ENCODE measurements at regions not wholly inside any gene's neighbourhood (a gene's known extent, or its start where the extent isn't known, plus 50 kb on each side); places are given as distances from the start of the nearest gene placed in this dataset.

DNA sequence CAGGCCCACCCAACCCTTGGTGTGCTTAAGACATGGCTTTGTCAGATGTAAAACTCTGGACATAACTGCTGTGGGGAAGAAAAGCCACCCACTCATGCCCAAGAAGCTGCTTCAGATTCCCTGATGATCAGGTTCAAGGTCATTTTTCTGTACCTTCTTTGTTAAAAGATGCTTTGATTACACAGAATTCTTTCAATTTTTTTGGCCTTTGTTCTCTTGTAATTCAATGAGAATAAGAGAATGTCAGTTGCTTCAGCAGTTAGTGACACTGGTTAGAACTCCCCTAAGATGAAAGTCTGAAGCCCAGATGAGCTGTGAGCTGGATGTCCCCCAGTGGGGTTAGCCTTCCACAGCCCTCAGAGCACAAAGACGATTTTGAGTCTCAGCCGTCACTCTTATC lies 152.7 kb downstream of the CHRM3 start:
- no peak for DNase-seq (ENCODE audit: low read depth)

DNA sequence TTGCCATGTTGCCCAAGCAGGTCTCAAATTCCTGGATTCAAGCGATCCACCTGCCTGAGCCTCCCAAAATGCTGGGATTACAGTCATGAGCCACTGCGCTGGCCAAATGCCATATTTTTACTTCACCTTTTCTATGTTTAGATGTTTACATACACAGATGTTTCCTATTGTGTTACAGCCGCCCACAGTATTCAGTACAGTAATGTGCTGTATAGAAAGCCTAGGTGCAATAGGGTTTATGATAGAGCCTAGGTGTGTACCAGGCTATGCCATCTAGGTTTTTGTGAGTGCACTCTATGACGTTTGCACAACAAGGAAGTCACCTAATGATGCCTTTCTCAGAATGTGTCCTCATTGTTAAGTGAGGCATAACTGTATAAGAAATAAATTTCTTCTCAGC lies 153.4 kb downstream of the CHRM3 start:
- DNase-seq (ENCODE audit: low read depth): no peak

DNA sequence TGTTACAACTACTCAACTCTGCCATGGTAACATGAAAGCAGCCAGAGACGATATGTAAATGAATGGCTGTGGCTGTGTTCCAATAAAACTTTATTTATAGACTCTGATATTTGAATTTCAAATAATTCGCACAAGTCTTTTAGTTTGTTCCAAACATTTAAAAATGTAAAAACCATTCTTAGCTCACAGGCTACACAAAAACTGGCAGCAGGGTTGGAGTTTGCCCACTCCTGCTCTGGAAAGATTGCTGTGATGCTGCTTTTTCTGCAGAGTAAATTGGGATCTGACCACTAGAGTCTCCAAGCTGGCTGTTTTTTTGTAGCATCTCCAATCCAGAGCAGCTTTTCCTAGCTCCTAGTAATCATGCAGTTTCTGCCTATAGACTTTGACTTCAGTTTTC lies 157.5 kb downstream of the CHRM3 start:
- no peak for DNase-seq (ENCODE audit: low read depth)

DNA sequence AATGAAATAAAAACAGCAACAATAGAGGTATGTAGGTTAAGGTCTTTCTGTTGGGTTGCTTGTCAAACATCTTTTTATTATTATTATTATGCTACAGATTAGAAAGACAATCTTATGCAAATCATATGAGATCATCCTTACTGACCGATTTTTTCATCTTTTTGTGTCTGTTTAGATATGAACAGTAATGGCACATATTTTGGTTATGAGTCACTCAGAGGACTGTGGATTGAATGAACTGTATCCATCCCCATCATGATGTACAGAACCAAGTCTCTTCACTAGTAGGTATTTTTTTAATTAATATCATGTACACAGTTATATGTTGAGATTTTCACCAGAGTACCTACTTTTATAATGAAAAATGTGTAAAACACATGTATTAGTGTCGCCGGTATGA lies 159.1 kb downstream of the CHRM3 start:
- DNase-seq (ENCODE audit: low read depth): no peak

DNA sequence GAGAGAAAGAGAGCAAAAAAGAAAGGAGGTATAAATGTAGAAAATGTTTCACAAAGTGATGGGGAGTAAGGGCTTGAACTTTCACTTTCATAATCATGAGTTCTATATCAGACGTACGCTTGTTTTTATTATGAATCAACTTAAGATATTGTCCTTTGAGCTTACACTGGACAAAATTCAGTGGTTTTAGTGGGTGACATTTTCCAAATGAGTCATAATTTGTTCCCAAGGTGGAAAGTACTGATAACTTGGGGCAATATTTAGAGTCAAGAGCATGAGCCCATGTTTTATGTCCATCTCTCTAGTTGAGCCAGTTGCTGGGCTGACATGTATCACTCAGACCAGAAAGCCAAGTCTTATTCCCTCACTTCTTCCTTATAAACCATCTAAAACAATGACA lies 161.6 kb downstream of the CHRM3 start:
- no peak for DNase-seq (ENCODE audit: low read depth)

DNA sequence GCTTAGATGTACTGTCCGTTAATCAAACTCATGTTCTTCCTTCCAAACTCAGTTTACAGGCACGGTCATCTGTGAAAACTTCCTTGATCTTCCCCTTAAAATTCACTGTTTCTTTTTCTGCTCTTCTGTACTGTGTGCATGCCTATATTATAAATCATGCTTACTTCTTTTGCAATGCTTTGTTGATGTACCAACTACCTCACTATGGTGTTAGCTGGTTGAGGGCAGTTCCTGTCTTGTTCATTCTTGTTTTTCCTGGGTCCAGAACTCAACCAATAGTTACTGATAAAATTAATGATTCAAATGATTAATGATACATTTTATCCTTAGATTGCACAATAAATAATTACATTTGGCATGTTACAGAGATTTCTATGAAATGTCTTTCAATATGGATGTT lies 163.8 kb downstream of the CHRM3 start:
- DNase-seq (ENCODE audit: low read depth): no peak

DNA sequence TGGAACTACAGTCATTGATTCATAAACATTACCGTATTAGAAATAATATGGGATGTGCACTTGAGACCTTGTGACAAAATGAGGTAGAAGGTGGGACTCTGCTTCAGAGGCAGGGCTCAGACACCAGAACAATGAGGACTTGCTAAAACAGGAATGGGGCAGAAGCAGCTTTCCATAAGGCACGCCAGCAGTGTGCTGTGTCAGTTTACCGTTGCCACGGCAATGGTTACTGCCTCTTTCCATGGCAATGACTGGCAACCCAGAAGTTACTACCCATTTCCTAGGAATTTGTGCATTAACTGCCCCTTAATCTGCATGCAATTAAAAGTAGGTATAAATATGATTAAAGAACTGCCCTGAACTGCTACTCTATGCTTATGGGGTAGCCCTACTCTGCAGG lies 169.0 kb downstream of the CHRM3 start:
- no peak for DNase-seq (ENCODE audit: low read depth)

DNA sequence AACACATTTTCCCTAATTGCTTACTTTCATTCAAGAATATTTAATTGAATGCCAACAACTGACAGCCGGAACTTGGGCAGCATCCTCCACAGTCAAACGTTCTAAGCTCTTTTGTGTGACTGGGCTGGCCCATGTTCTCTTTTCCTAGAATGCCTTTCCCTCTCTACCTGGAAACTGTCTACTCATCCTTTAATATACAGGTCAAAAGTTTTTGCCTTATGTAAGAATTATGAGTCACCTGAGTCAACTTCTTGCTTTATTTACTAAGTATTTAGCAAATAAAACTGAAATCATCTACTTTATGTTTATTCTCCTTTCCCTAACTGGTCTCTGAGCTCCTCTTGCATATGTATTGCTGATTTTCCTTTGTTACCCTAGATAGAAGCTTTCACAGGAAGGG lies 172.2 kb downstream of the CHRM3 start:
- DNase-seq (ENCODE audit: low read depth): no peak

DNA sequence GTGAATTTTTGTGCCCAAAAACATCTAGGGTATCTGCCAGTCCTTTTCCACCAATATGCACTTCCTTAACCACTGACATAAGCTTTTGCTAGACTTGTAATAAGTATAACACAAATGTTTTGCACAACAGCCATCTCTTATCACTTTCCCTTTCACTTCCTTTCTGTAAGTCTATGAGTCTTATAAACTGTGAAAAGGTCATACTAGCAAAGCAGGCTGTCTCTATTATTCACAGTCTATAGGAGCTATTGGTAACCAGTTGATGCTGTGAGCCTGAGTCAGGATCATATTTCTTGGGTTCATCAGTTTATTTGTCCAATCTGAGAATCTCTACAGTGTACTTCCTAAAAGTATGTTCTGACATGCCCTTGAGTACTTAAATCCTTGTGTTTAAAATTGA lies 172.6 kb downstream of the CHRM3 start:
- no peak for DNase-seq (ENCODE audit: low read depth)

DNA sequence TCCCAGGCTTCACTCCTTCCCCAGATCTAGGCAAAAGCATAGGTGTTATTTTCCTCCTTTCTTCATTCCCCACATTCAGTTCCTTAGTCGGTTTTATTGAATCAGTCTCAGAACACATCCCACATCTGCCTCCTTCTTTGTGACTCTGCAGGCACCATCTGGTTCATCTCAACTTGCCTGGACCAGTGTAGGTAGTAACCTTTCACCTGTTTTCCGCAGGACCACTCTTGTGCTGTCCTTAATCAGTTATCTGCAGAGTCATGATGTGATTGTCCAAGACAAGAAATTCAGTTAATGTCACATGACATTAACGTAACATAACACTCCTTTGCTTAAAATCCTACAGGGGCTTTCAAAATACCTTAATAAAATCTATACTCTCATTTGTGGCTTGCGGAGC lies 174.6 kb downstream of the CHRM3 start:
- DNase-seq (ENCODE audit: low read depth): no peak

DNA sequence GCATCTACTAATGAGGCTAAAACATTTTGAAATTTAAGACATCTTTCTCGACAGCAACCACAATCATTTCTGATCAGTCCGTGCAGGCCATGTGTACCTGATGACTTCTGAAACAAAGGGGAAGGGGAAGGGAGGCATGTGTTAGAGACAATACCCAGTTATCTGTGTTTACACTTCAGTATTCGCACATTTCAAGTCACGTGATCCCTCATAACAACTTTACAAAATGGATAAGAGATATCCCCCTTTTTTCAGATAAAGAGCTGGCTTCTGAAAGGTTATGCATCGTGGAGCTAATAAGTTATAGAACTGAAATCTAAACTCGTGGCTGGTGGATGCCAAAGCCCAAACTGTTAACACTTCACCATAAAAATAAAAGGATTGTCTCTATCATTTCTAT lies 175.7 kb downstream of the CHRM3 start:
- DNase-seq (ENCODE audit: low read depth): no peak

DNA sequence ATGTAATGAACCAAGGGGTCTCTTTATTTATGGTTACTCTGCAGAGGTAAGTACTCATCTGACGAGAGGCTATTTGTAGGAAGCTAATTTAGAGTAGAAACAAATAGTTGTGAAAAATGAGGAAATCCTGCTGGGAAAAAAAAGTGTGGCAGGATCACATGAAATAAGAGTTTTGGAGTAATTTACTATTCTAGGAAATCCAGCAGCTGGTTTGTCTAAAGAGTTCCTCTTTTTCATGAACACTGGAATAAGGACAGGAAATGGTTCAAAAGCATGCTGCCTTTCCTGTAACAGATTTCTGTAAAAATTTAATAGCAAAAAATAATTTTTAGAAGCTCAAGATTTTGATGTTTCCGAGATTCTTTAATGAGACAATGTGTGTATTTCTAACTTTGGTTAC lies 177.3 kb downstream of the CHRM3 start:
- DNase-seq (ENCODE audit: low read depth): no peak

DNA sequence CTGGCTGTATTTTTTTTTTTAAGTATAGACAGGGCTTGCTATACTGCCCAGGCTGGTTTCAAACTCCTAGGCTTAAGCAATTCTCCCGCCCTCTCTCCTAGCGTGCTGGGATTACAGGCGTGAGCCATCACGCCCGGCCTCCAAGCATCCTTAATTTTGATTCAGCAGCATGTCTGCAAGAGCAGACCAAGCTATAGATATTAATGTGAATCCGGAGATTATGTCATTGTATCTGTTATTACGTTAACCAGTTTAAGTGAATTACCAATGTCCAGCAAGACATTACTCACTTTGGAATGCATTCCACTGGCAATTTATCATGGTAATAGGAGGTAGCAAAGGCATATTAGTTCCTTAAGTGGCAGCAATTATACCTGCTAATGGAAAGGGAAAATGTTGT lies 179.7 kb downstream of the CHRM3 start:
- no peak for DNase-seq (ENCODE audit: low read depth)

DNA sequence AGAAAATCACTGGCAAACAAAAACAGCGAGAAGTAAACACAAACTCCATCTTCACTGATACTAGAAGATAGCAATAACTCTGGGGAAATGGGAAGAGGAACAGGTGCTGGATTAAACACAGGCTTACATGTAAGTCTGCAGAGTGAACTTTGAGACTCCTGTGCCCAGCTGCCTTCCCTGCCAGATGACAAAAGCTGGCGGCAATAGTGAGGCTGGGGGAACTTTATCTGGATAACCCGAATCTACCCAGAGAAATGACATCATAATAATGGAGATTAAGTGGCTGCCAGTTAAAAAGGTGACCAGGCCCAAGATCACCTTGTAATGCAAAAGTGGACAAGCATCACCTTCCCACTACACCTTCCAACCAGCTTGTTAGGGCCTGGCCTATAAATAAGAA lies 184.5 kb downstream of the CHRM3 start:
- no peak for DNase-seq (ENCODE audit: low read depth)

DNA sequence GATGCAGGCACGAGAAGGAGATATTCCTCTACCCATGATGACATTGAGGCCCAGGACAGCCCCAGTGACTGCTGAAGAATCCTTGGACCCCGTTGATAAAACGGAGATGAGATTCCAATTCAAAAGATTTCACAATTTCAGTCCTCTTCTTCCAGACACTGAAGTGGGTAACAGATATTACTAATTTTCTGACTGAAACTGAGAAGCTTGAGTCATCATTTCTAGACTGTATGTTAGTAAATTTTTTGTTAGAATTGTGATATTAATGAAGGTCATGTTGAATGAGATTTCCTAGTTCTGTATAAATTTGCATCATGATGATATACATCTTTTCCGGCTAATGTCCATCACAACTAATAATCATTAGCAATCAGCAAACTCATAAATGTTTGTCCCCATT lies 185.8 kb downstream of the CHRM3 start:
- no peak for DNase-seq (ENCODE audit: low read depth)

DNA sequence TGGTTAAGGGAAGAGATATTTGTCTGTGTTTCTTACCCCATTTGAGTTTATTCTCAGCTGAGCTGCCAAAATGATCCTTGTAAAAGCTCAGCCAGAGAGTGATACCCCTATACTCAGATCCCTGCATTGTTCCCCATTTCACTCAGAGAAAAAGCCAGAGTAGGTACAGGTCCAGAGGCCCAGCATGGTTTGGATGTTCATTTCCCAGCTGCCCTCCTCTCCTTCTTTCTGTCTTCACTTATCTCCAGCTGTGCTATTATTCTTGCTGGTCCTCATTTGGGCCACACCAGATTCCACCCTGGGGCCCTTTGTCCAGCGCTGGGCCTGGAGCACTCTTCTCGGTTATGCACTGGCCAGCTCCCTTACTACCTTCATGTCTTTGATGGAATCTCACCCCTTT lies 187.7 kb downstream of the CHRM3 start:
- DNase-seq (ENCODE audit: low read depth): no peak

DNA sequence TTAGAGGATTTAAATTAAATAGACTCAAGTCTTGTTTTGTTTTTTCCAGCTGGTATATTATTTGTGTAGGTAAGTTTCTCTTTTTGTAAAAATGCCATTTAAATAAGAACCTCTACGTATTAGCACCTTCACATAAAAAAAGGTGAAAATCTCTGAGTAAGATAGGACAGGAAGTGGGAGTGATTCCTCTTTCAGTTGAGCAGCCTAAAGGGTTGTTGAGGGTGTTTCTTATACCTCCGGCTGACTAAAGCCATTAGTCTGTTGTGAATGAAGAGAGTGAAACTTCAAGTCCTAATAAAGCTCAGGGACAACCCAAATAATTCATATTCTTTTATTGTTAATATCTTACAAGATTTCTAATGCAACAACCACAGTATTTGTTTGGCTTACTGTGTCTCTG lies 188.7 kb downstream of the CHRM3 start:
- no peak for DNase-seq (ENCODE audit: low read depth)

DNA sequence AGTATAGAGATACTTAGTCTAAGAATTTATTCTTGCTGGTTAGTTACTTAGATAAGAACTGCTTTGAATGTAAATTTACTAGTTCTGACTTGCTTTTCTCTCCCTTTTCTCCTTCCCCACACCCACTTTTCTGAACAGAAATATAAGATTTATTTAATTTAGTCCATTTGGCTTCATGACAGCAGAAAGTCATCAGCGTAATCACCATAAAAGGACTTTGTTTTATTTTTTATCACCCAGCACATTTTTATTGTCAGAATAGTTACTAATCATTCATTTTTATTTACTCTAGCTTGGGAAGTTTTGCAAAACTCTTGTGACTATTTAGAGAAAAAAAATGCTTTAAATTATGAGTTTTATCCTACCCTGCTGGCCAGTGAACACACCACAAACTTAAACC lies 197.2 kb downstream of the CHRM3 start:
- DNase-seq (ENCODE audit: low read depth): no peak

DNA sequence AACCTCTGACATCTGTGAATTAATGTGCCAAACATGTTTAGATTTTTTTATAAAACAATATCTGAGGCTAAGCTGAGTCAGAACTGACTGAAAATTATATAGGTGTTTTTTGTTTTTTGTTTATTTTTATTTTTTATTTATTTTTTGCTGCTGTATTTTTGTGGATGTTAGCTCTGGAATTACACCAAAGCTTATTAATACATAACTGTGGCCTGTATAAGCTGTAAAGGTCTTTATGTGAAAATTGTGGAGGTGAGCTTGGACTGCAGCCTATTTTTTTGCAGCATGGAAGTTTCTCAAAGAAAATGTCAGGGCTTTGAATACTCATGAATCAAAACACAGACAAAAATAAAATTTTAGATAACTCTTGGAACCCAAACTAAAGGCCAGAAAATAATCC lies 199.8 kb downstream of the CHRM3 start:
- DNase-seq (ENCODE audit: low read depth): no peak

DNA sequence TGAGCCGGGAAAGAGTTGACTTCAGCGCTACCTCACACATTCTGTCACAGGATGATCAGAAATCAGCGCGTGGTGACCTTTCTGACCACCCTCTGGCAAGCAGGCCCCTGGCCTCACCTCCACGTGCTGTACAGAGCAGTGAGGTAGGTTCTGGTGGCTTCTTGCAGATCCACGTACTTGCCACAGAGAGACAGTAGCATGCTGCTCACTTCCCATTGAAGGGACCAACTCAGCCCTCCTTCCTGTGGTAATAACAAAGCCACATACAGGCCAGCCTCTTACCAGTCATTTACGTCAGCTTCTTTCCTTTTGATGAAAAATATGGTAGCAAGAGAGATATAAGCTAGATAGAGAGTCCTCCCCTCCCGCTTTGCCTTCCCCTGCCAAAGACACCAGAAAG lies 200.7 kb downstream of the CHRM3 start:
- DNase-seq (ENCODE audit: low read depth): no peak

DNA sequence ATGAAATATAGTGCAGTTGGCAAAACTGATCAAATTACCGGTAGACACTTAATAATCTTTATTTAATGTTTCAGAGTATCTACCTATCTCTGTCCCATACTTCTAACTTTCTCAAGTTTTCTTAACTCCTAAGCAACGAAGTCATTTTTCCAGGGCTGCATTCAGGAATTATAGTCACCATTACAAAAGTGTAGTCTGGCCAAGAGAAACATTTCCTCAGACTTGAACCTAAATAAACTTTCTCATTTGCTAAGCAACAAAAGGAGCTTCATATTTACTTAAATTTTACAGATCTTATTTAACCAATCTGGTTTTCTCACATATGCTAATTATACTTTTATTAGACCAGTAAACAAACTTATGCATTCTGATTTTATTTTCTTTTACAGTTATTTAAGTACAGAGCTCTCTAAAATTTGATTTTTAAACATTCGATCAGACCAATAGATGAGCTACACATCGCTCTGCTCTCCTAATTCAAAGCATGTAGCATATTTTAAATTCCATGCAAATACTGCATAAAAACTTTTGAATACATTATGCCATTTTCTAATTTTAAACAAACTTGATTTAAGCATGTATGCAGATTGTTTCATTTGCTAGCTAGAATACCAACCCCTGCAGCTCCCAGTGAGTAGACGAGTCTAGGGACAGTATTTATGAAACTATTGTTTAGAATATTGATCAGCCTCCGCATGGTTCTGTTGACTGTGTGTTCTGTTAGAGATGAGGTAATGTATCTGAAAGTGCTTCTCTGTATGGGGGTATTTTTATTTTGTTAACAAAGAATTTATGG lies 201.4 kb downstream of the CHRM3 start:
- DNase-seq (ENCODE audit: low read depth): no peak

DNA sequence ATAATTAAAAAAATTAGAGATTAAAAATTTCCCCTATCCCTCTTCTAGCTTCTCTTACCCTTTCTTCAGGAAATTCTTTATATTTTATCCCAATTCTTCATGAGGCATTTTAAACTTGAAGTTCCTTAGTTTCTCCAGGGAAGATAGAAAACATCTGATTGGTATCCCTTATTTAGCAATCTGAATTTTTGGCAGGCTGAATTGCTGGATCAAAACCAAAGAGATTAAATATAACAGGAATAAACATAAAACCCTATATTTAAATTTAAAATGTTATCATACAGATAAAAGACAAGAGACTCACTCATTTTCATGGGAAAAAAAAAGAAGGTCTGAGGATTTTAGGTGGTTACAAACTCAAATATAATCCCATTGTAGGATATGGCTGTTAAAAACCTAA lies 204.2 kb downstream of the CHRM3 start:
- DNase-seq (ENCODE audit: low read depth): no peak

DNA sequence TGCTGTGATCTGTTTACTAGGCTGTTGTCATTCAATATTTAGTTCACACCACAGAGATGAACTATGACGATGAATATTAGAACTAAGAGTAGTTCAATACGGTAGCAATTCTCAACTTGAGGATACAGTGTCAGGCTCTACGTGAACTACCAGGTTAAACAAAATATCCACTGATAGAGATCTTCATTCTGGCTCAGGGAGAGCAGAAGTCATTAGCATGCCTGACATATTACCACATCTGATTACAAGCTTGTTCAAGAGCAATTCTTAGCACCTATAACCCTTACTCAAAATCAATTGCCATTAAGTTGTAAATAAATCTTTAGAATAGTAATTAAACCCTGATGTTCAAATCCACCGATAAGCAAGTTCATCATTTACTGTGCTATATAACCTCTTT lies 207.2 kb downstream of the CHRM3 start:
- DNase-seq (ENCODE audit: low read depth): no peak

DNA sequence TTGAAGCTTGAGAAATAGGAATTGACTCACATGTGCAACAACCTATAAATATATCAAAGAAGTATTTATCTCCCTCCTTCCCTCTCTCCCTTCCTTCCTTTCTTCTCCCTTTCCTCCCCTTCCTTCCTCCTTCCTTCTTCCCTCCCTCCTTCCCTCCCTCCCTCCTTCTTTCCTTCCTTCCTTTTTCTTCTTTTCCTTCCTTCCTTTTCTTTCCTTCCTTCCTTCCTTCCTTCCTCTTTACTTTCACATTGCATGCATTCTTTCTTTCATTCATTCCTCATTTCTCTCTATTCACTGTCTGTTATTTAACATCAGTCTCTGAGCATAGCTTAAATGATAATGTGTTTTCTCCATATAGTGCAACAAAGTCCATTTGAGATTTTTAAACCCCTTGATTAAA lies 214.2 kb downstream of the CHRM3 start:
- no peak for DNase-seq (ENCODE audit: low read depth)

DNA sequence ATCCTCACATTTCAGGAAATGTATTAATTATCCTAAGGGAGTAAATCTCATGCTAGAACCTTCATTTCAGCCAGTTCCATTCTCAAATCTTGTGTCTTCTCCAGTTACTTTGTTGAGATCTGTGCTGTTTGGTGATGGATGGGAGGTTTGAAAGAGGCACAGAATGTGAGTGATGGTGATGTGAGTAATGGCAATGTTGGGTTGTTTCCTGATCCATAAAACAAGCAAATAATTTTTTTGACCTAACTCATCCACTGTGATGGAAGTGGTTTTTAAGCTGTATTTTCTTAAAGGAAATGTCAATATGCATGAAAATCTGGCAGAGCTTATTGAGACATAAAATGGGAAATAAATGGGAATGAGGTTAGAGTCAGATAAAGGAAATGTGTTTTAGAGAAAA lies 214.7 kb downstream of the CHRM3 start:
- DNase-seq (ENCODE audit: low read depth): no peak
